Activated T-cell treated with anti-CD3 and anti-CD28 coated beads, Interleukin-2, amount 50 U/mL, for 24 hours (primary cell): ENCODE measurements at regions not wholly inside any gene's neighbourhood (a gene's known extent, or its start where the extent isn't known, plus 50 kb on each side); places are given as distances from the start of the nearest gene placed in this dataset.
"Not testable (repeated sequence)": the region's sequence is repeated elsewhere in the genome, so short reads cannot be mapped to it uniquely, and the experiment has no call there.

Experiments used
- DNase-seq: peaks from one replicate; pipeline ENCODE4 v3.0.0-alpha.2; 2020
- H3K27ac Mint-ChIP-seq: 2 replicates; pipeline ENCODE4 v1.8.0; 2020; ENCODE audit warnings: mild to moderate bottlenecking, mixed read lengths
- H3K27me3 Mint-ChIP-seq: 2 replicates; pipeline ENCODE4 v1.8.0; 2020; ENCODE audit warnings: mixed read lengths
- H3K36me3 Mint-ChIP-seq: 2 replicates; pipeline ENCODE4 v1.8.0; 2020; ENCODE audit warnings: low read depth, mixed read lengths
- H3K4me1 Mint-ChIP-seq: 2 replicates; pipeline ENCODE4 v1.8.0; 2020; ENCODE audit warnings: low read depth, mixed read lengths
- H3K4me3 Mint-ChIP-seq: 2 replicates; pipeline ENCODE4 v1.8.0; 2020; ENCODE audit warnings: mild to moderate bottlenecking, moderate library complexity, mixed read lengths
- H3K9me3 Mint-ChIP-seq: 2 replicates; pipeline ENCODE4 v1.8.0; 2020; ENCODE audit warnings: mixed read lengths

GRCh38 chr17:20916383-20916782, 126.4 kb downstream of the USP22 start:
- Mint-ChIP-seq H3K9me3 (no peaks in the 10 kb centered on the region), H3K4me3 (no peak overlapping the region), H3K4me1 (peaks cover 8% of the 10 kb centered on the region), H3K27ac (no peak overlapping the region), H3K36me3 (no peaks in the 10 kb centered on the region), H3K27me3 (peaks cover 33% of the 10 kb centered on the region)
- no peak for DNase-seq

- not testable (repeated sequence) for H3K9me3 Mint-ChIP-seq, H3K27ac Mint-ChIP-seq, H3K4me1 Mint-ChIP-seq, H3K36me3 Mint-ChIP-seq, H3K4me3 Mint-ChIP-seq, DNase-seq
- peaks cover 33% of the 10 kb centered on the region for H3K27me3 Mint-ChIP-seq
Measured at GRCh38 chr17:20917610-20918306, 125.1 kb downstream of the USP22 start.

GRCh38 chr17:20920095-20920814, 122.6 kb downstream of the USP22 start:
- H3K36me3 Mint-ChIP-seq: no peaks in the 10 kb centered on the region
- H3K9me3 Mint-ChIP-seq: no peaks in the 10 kb centered on the region
- no peak overlapping the region for H3K4me3 Mint-ChIP-seq
- no peak overlapping the region for H3K27ac Mint-ChIP-seq
- peaks cover 33% of the 10 kb centered on the region for H3K27me3 Mint-ChIP-seq
- no peak for DNase-seq
- peaks cover 8% of the 10 kb centered on the region for H3K4me1 Mint-ChIP-seq

- Mint-ChIP-seq H3K36me3 (no peaks in the 10 kb centered on the region), H3K9me3 (no peaks in the 10 kb centered on the region), H3K27me3 (peaks cover 33% of the 10 kb centered on the region), H3K4me1 (peaks cover 8% of the 10 kb centered on the region), H3K4me3 (no peak overlapping the region), H3K27ac (no peak overlapping the region)
- no peak for DNase-seq
Measured at GRCh38 chr17:20920815-20921199, 122.0 kb downstream of the USP22 start.

- no peaks in the 10 kb centered on the region for H3K9me3 Mint-ChIP-seq
- no peaks in the 10 kb centered on the region for H3K4me1 Mint-ChIP-seq
- peaks cover 33% of the 10 kb centered on the region for H3K27me3 Mint-ChIP-seq
- DNase-seq: no peak
- no peak overlapping the region for H3K27ac Mint-ChIP-seq
- H3K4me3 Mint-ChIP-seq: no peak overlapping the region
- H3K36me3 Mint-ChIP-seq: no peaks in the 10 kb centered on the region
Measured at GRCh38 chr17:20922128-20922670, 120.6 kb downstream of the USP22 start.

GRCh38 chr17:20924306-20924705, 118.5 kb downstream of the USP22 start:
- Mint-ChIP-seq H3K27me3 (peaks cover 16% of the 10 kb centered on the region), H3K4me1 (no peaks in the 10 kb centered on the region), H3K27ac (no peak overlapping the region), H3K4me3 (no peak overlapping the region), H3K36me3 (no peaks in the 10 kb centered on the region), H3K9me3 (no peaks in the 10 kb centered on the region)
- no peak for DNase-seq

GRCh38 chr17:20925091-20925490, 117.7 kb downstream of the USP22 start:
- Mint-ChIP-seq H3K36me3 (no peaks in the 10 kb centered on the region), H3K4me1 (no peaks in the 10 kb centered on the region), H3K4me3 (no peak overlapping the region), H3K9me3 (no peaks in the 10 kb centered on the region), H3K27me3 (peaks cover 10% of the 10 kb centered on the region), H3K27ac (no peak overlapping the region)
- DNase-seq: no peak

GRCh38 chr17:20925954-20926353, 116.9 kb downstream of the USP22 start:
- H3K27me3 Mint-ChIP-seq: peaks cover 4% of the 10 kb centered on the region
- no peak overlapping the region for H3K27ac Mint-ChIP-seq

GRCh38 chr17:20926532-20926931, 116.3 kb downstream of the USP22 start:
- no peak overlapping the region for H3K27ac Mint-ChIP-seq
- no peak overlapping the region for H3K4me3 Mint-ChIP-seq
- no peaks in the 10 kb centered on the region for H3K4me1 Mint-ChIP-seq
- H3K9me3 Mint-ChIP-seq: no peaks in the 10 kb centered on the region
- DNase-seq: no peak
- H3K27me3 Mint-ChIP-seq: no peaks in the 10 kb centered on the region
- no peaks in the 10 kb centered on the region for H3K36me3 Mint-ChIP-seq

More at GRCh38 chr17:20925954-20926353, 116.9 kb downstream of the USP22 start:
- no peak for DNase-seq
- Mint-ChIP-seq H3K4me3 (no peak overlapping the region), H3K9me3 (no peaks in the 10 kb centered on the region), H3K4me1 (no peaks in the 10 kb centered on the region), H3K36me3 (no peaks in the 10 kb centered on the region)

- no peaks in the 10 kb centered on the region for H3K36me3 Mint-ChIP-seq
- DNase-seq: no peak
- H3K4me3 Mint-ChIP-seq: no peak overlapping the region
- H3K27ac Mint-ChIP-seq: no peak overlapping the region
- no peaks in the 10 kb centered on the region for H3K9me3 Mint-ChIP-seq
- no peaks in the 10 kb centered on the region for H3K27me3 Mint-ChIP-seq
- no peaks in the 10 kb centered on the region for H3K4me1 Mint-ChIP-seq
Measured at GRCh38 chr17:20927308-20927977, 115.4 kb downstream of the USP22 start.

- no peak overlapping the region for H3K4me3 Mint-ChIP-seq
- H3K9me3 Mint-ChIP-seq: no peaks in the 10 kb centered on the region
- no peak for DNase-seq
Measured at GRCh38 chr17:20929334-20929733, 113.5 kb downstream of the USP22 start.

GRCh38 chr17:20930081-20930760, 112.6 kb downstream of the USP22 start:
- Mint-ChIP-seq H3K9me3 (no peaks in the 10 kb centered on the region), H3K27ac (no peak overlapping the region), H3K36me3 (no peaks in the 10 kb centered on the region), H3K27me3 (no peaks in the 10 kb centered on the region), H3K4me3 (no peak overlapping the region), H3K4me1 (no peaks in the 10 kb centered on the region)
- DNase-seq: no peak

More at GRCh38 chr17:20929334-20929733, 113.5 kb downstream of the USP22 start:
- H3K4me1 Mint-ChIP-seq: no peaks in the 10 kb centered on the region
- no peak overlapping the region for H3K27ac Mint-ChIP-seq
- no peaks in the 10 kb centered on the region for H3K36me3 Mint-ChIP-seq
- H3K27me3 Mint-ChIP-seq: no peaks in the 10 kb centered on the region

- not testable (repeated sequence) for H3K4me3 Mint-ChIP-seq, H3K4me1 Mint-ChIP-seq, H3K9me3 Mint-ChIP-seq, H3K27ac Mint-ChIP-seq, DNase-seq, H3K27me3 Mint-ChIP-seq, H3K36me3 Mint-ChIP-seq
Measured at GRCh38 chr17:20933040-20933439, 109.8 kb downstream of the USP22 start.

GRCh38 chr17:20934288-20934687, 108.5 kb downstream of the USP22 start:
- H3K9me3 Mint-ChIP-seq: no peaks in the 10 kb centered on the region
- peaks cover 1% of the 10 kb centered on the region for H3K4me1 Mint-ChIP-seq

More at GRCh38 chr17:20934288-20934687, 108.5 kb downstream of the USP22 start:
- Mint-ChIP-seq H3K36me3 (no peaks in the 10 kb centered on the region), H3K27ac (no peak overlapping the region), H3K4me3 (no peak overlapping the region), H3K27me3 (no peaks in the 10 kb centered on the region)
- no peak for DNase-seq
